HG02852 (cell line): ENCODE measurements at regions not wholly inside any gene's neighbourhood (a gene's known extent, or its start where the extent isn't known, plus 50 kb on each side); places are given as distances from the start of the nearest gene placed in this dataset.
"Not testable (repeated sequence)": the region's sequence is repeated elsewhere in the genome, so short reads cannot be mapped to it uniquely, and the experiment has no call there.

Source experiments
- ATAC-seq: cut with Tn5 transposase; IDR thresholded peaks from one replicate; pipeline ENCODE4 v1.9.1; 2021; ENCODE audit warnings: mild to moderate bottlenecking, moderate library complexity; ENCODE audit not compliant: unreplicated experiment

GRCh38 chr1:4062560-4062959, 162.5 kb upstream of the C1orf174 start:
- no peak for ATAC-seq

- ATAC-seq: no peak
Measured at GRCh38 chr1:4062992-4063391, 162.9 kb upstream of the C1orf174 start.

- ATAC-seq: no peak
Measured at GRCh38 chr1:4063516-4063915, 163.4 kb upstream of the C1orf174 start.

DNA sequence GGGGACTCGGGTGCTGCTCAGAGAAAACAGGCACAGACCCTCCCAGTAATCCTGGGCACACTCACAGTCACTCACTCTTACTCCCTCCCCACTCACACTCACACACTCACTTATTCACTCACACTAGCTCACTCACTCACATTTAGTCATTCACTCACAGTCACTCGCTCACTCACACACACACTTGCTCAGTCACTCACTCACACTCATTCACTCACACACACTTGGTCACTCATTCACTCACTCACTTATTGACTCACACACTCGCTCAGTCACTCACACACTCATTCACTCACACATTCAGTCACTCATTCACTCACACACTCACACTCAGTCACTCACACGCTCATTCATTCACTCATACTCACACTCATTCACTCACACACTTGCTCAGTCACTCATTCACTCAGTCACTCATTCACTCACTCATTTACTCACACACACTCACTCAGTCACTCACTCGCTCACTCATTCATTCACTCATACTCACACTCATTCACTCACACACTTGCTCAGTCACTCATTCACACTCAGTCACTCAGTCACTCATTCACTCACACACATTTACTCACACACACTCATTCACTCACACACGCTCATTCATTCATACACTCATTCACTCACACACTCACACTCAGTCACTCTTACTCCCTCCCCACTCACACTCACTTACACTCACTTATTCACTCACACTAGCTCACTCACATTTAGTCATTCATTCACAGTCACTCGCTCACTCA, 164.2 kb upstream of the C1orf174 start:
- no peak for ATAC-seq

DNA sequence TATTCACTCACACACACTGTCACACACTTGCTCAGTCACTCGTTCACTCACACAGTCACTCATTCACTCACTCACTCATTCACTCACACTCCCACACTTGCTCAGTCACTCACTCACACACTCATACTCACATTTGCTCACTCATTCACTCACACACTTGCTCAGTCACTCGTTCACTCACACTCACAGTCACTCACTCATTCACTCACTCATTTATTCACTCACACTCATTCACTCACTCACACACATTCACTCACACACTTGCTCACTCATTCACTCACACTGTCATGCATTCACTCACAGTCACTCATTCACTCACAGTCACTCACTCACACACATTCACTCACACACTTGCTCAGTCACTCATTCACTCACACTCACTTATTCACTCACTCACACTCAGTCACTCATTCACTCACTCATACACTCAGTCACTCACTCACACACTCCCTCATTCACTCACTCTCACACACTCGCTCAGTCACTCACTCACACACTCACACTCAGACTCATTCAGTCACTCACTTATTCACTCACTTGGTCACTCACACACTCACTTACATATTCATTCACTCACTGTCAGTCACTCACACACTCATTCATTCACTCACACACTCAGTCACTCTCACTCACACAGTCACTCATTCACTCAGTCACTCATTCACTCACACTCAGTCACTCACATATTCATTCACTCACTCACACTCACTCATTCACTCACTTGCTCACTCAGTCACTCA, 167.0 kb upstream of the C1orf174 start:
- ATAC-seq: no peak

- ATAC-seq: no peak
Measured at GRCh38 chr1:4068076-4068475, 168.0 kb upstream of the C1orf174 start.

DNA sequence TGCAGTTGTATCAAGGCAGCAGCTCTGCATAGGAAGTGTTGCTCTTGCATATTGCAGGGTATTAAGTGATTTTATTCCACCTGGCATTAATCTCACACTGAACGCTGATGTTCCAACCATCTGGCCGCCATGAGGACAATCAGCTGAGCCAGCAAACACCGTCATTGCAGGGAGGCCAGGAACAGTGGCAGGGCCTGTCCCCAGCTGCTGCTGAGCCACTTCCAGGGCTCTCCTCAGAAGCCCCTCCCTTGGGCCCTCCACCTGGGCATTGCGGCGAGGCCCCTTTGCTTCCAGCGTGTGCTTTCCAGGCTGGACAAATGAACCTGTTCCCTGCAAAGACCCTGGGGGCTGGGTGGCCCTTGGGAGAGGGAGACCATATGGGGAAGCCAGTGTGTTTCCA, 171.6 kb upstream of the C1orf174 start:
- ATAC-seq: no peak

GRCh38 chr1:4072481-4073153, 172.5 kb upstream of the C1orf174 start:
- ATAC-seq: no peak

DNA sequence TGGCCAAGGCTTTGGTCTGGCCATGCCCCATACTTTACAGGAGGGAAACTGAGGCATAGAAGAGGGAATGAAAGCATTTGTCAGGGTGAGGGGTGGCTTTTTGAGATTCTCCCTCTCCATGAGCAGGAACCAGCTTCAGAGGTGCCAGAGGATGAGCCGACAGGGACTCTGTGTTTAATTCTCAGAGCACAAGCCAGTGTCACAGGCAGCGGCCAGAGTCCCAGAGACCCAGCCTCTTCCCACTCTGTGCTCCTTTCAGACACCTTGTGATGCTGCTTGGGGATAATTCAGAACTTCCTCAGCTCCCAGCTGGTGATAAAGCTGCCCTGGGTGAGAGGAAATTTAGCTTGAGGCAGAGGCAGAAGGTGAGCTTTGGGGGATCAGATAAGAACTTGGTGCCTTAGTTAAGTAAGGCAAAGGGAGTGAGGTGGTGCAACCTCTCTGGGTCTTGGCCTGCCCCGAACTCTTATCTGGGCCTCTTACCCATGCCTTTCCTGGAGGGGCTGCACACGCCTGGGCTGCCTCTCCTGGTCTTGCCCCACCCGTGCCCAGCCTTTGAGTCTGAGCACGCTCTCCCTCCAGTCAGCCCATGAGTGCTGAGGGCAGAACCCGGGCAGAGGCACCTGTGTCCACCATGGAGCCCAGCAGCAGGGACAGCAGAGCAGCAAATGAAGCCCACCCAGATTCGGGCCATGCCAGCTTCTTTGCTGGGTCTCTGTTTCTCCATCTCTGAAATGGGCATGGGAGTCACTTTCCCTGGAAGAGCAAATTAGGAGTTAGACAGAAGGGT, 175.6 kb upstream of the C1orf174 start:
- no peak for ATAC-seq

- no peak for ATAC-seq
Measured at GRCh38 chr1:4076346-4076745, 176.3 kb upstream of the C1orf174 start.

- ATAC-seq: not testable (repeated sequence)
Measured at GRCh38 chr1:4078091-4078962, 178.3 kb upstream of the C1orf174 start.

- ATAC-seq: no peak
Measured at GRCh38 chr1:4079815-4080214, 179.7 kb upstream of the C1orf174 start.

GRCh38 chr1:4081806-4082711, 182.0 kb upstream of the C1orf174 start:
- no peak for ATAC-seq

- ATAC-seq: no peak
Measured at GRCh38 chr1:4083231-4084047, 183.4 kb upstream of the C1orf174 start.

- ATAC-seq: no peak
Measured at GRCh38 chr1:4084048-4084431, 184.0 kb upstream of the C1orf174 start.

- ATAC-seq: no peak
Measured at GRCh38 chr1:4084446-4084845, 184.4 kb upstream of the C1orf174 start.

DNA sequence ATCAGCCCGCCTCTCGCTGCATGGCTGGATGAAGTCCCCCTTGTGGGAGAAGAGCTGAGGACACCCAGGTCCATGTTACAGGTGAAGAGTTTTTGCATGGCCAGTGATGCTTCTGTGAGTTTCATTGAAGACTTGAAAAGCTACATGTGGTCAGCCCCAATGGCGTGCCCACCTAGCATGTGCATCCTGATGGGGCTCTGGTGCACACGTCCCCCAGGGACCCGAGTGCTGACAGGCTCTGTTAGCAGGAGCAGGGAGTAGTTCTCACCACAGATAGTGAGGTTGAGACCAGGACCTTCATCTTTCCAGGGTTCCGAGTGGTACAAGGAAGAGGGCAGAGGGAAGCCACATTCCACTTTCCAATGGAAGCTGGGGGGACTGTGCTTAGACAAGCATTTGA, 184.8 kb upstream of the C1orf174 start:
- ATAC-seq: no peak

DNA sequence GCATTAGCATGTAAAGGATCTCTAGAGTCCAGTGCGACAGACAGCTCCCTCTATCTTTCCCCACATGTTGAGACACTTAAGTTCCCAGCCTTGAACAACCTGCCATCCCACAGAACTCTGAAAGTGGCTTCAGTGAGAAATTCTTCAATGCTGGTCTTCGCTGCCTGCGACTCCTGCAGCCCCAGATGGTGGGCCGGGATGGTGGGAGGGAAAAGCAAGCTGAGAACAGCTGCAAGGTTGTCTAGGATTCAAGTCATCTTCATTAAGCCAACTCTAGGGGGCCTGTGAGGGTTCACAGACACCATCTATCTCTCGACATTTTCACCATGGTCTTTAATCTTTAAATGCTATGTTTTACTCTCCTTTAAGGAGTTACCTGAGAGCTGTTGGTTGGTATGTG, 185.5 kb upstream of the C1orf174 start:
- ATAC-seq: no peak
